HL-60 (cell line): ENCODE measurements at regions not wholly inside any gene's neighbourhood (a gene's known extent, or its start where the extent isn't known, plus 50 kb on each side); places are given as distances from the start of the nearest gene placed in this dataset.

Experiments used
- DNase-seq, 2 experiments: peaks; one replicate each; pipeline ENCODE4 v3.0.0-alpha.2; 2010 to 2020; ENCODE audit warnings: low read depth in 1 of 2, low spot score in 1 of 2
- H3K27ac ChIP-seq: fragments of 250-450 bp; sonication (Bioruptor Pico); replicated peaks from 2 replicates; pipeline ENCODE4 v1.5.1; 2020; ENCODE audit warnings: mild to moderate bottlenecking, moderate library complexity
- H3K27me3 ChIP-seq: fragments of 250-450 bp; sonication (Bioruptor Pico); 2 replicates; pipeline ENCODE4 v1.5.1; 2021; ENCODE audit warnings: mild to moderate bottlenecking, moderate library complexity; ENCODE audit not compliant: insufficient read depth, poor library complexity, severe bottlenecking
- H3K4me3 ChIP-seq: replicated peaks from 2 replicates; pipeline ENCODE4 v1.5.1; 2011; ENCODE audit warnings: mild to moderate bottlenecking, control low read depth, low read length; ENCODE audit not compliant: insufficient read depth
- CTCF ChIP-seq: IDR thresholded peaks from one replicate; pipeline ENCODE4 v1.5.1; 2011; ENCODE audit warnings: low read length, control low read depth, inconsistent platforms; ENCODE audit not compliant: insufficient read depth
- GABPA ChIP-seq: IDR thresholded peaks from 2 replicates; pipeline ENCODE4 v1.6.1; 2012; ENCODE audit warnings: low read depth
- POLR2AphosphoS5 ChIP-seq: IDR thresholded peaks from 2 replicates; pipeline ENCODE4 v1.6.1; 2012; ENCODE audit warnings: low read depth
- REST ChIP-seq: IDR thresholded peaks from 2 replicates; pipeline ENCODE4 v1.6.1; 2012; ENCODE audit warnings: low read depth; ENCODE audit not compliant: insufficient replicate concordance
- SPI1 ChIP-seq: IDR thresholded peaks from 2 replicates; pipeline ENCODE4 v1.6.1; 2012; ENCODE audit warnings: low read depth, mild to moderate bottlenecking, borderline replicate concordance

- Histone ChIP-seq H3K4me3 (no peak overlapping the region), H3K27me3 (no peaks in the 10 kb centered on the region), H3K27ac (no peak overlapping the region)
- no peak for TF ChIP-seq CTCF
- no peak for TF ChIP-seq GABPA
- no peak for TF ChIP-seq POLR2AphosphoS5
- TF ChIP-seq REST: no peak
- no peak for TF ChIP-seq SPI1
- no peak for DNase-seq
Measured at GRCh38 chr21:24738063-24738462, 869.2 kb downstream of the MRPL39 start.

GRCh38 chr21:24737296-24737850, 869.9 kb downstream of the MRPL39 start:
- no peak for DNase-seq
- Histone ChIP-seq H3K4me3 (no peak overlapping the region), H3K27me3 (no peaks in the 10 kb centered on the region), H3K27ac (no peak overlapping the region)
- no peak for TF ChIP-seq SPI1
- no peak for TF ChIP-seq POLR2AphosphoS5
- no peak for TF ChIP-seq REST
- no peak for TF ChIP-seq CTCF

GRCh38 chr21:24730661-24731060, 876.6 kb downstream of the MRPL39 start:
- H3K27ac ChIP-seq: no peak overlapping the region
- no peak for TF ChIP-seq POLR2AphosphoS5
- TF ChIP-seq SPI1: no peak
- no peak for DNase-seq

GRCh38 chr21:24729568-24729967, 877.7 kb downstream of the MRPL39 start:
- no peaks in the 10 kb centered on the region for H3K27me3 ChIP-seq
- H3K4me3 ChIP-seq: no peak overlapping the region
- no peak overlapping the region for H3K27ac ChIP-seq
- TF ChIP-seq SPI1 (no peak), REST (no peak), POLR2AphosphoS5 (no peak), GABPA (no peak)
- DNase-seq: no peak

More at GRCh38 chr21:24730661-24731060, 876.6 kb downstream of the MRPL39 start:
- no peak overlapping the region for H3K4me3 ChIP-seq
- no peaks in the 10 kb centered on the region for H3K27me3 ChIP-seq
